ENCODE measurements at regions not wholly inside any gene's neighbourhood (a gene's known extent, or its start where the extent isn't known, plus 50 kb on each side); places are given as distances from the start of the nearest gene placed in this dataset.

DNA sequence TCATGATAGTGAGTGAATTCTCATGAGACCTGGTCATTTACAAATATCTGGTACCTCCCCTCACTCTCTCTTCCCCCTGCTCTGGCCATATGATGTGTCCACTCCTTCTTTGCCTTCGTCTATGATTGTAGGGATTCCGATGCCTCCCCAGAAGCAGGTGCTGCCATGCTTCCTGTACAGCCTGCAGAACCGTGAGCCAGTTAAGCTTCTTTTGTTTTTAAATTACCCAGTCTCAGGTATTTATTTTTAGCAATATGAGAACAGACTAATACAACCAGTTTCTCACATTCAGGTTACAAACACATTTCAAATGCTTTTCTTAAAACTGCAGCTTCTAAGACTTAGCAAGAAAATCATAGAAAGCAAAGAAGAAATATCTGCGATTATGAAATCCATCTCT is 321.2 kb upstream of the CDH7 start:
- Mint-ChIP-seq H3K36me3 (ENCODE audit: unreplicated experiment) (no peaks in the 10 kb centered on the region), H3K4me1 (ENCODE audit: unreplicated experiment) (no peaks in the 10 kb centered on the region), H3K27me3 (ENCODE audit: unreplicated experiment) (no peaks in the 10 kb centered on the region), H3K27ac (ENCODE audit: unreplicated experiment) (no peak overlapping the region), H3K9me3 (ENCODE audit: unreplicated experiment) (no peaks in the 10 kb centered on the region), H3K4me3 (ENCODE audit: unreplicated experiment) (no peak overlapping the region)
- TF ChIP-seq, protein P1, sequence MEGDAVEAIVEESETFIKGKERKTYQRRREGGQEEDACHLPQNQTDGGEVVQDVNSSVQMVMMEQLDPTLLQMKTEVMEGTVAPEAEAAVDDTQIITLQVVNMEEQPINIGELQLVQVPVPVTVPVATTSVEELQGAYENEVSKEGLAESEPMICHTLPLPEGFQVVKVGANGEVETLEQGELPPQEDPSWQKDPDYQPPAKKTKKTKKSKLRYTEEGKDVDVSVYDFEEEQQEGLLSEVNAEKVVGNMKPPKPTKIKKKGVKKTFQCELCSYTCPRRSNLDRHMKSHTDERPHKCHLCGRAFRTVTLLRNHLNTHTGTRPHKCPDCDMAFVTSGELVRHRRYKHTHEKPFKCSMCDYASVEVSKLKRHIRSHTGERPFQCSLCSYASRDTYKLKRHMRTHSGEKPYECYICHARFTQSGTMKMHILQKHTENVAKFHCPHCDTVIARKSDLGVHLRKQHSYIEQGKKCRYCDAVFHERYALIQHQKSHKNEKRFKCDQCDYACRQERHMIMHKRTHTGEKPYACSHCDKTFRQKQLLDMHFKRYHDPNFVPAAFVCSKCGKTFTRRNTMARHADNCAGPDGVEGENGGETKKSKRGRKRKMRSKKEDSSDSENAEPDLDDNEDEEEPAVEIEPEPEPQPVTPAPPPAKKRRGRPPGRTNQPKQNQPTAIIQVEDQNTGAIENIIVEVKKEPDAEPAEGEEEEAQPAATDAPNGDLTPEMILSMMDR (IDR thresholded peaks at IDR 0.05) = no peak
- no peak for DNase-seq (ENCODE audit: extremely low spot score, unreplicated experiment)

DNA sequence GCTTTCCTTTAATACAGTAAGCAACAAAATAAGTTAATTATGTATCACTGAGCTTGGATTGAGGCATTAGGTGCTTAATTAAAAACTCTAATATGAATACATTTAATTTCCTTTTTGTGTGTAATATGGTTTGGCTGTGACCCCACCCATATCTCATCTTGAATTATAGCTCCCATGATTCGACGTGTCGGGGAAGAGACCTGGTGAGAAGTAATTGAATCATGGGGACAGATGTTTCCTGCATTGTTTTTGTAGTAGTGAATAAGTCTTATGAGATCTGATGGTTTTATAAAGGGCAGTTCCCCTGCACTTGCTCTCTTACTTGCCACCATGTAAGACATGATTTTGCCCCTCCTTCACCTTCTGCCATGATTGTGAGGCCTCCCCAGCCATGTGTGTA is 325.4 kb upstream of the CDH7 start:
- Mint-ChIP-seq H3K27me3 (ENCODE audit: unreplicated experiment) (no peaks in the 10 kb centered on the region), H3K36me3 (ENCODE audit: unreplicated experiment) (no peaks in the 10 kb centered on the region), H3K4me3 (ENCODE audit: unreplicated experiment) (no peak overlapping the region), H3K27ac (ENCODE audit: unreplicated experiment) (no peak overlapping the region), H3K4me1 (ENCODE audit: unreplicated experiment) (no peaks in the 10 kb centered on the region), H3K9me3 (ENCODE audit: unreplicated experiment) (peaks cover 9% of the 10 kb centered on the region)
- TF ChIP-seq, protein P1 (IDR thresholded peaks at IDR 0.05) = no peak
- no peak for DNase-seq (ENCODE audit: extremely low spot score, unreplicated experiment)

DNA sequence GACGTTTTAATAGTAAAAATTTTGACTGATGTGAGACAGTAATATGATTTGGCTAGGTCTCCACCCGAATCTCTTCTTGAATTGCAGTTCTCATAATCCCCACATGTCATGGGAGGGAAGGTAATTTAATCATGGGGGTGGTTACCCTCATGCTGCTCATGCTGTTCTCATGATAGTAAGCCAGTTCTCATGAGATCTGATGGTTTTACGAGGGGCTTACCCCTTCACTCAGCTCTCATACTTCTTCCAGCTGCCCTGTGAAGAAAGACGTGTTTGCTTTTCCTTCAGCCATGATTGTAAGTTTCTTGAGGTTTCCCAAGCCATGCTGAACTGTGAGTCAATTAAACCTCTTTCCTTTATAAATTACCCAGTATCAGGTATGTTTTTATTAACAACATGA is 327.0 kb upstream of the CDH7 start:
- no peaks in the 10 kb centered on the region for H3K27me3 Mint-ChIP-seq (ENCODE audit: unreplicated experiment)
- no peak for DNase-seq (ENCODE audit: extremely low spot score, unreplicated experiment)
- TF ChIP-seq, protein P1 (IDR thresholded peaks at IDR 0.05) = no peak
- H3K4me1 Mint-ChIP-seq (ENCODE audit: unreplicated experiment) = no peaks in the 10 kb centered on the region
- no peak overlapping the region for H3K27ac Mint-ChIP-seq (ENCODE audit: unreplicated experiment)
- no peaks in the 10 kb centered on the region for H3K36me3 Mint-ChIP-seq (ENCODE audit: unreplicated experiment)
- H3K9me3 Mint-ChIP-seq (ENCODE audit: unreplicated experiment) = peaks cover 9% of the 10 kb centered on the region
- no peak overlapping the region for H3K4me3 Mint-ChIP-seq (ENCODE audit: unreplicated experiment)

DNA sequence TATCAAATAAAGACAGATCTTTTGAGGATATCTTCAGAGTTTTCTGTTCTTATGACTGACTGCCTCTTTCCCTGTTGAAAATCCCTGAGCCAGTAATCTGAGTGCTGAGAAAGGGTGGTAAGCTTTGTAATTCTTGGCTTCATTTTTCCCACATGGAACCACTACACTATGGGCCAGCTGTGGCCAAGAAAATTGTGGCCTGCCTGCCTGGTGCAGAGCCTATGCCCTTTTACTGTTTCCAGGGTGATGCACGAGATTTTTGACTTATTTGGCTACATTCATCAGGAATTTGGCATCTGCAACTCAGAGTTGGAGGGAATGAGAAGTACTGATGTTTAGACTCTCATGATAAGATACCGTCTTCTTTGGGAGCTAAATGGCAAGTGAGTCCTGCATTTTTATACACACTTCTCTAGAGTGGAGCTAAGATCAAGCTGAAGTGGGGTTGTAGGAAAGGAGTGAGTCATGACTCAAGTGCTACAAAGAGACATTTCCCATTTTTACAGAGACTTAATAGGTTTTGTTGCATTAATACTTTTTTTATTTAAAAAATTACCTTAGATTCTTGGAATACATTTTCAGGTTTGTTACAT is 328.2 kb upstream of the CDH7 start:
- Mint-ChIP-seq H3K27me3 (ENCODE audit: unreplicated experiment) (no peaks in the 10 kb centered on the region), H3K4me1 (ENCODE audit: unreplicated experiment) (no peaks in the 10 kb centered on the region), H3K27ac (ENCODE audit: unreplicated experiment) (no peak overlapping the region), H3K4me3 (ENCODE audit: unreplicated experiment) (no peak overlapping the region), H3K9me3 (ENCODE audit: unreplicated experiment) (peaks cover 9% of the 10 kb centered on the region), H3K36me3 (ENCODE audit: unreplicated experiment) (no peaks in the 10 kb centered on the region)
- TF ChIP-seq, protein P1 (IDR thresholded peaks at IDR 0.05) = no peak
- no peak for DNase-seq (ENCODE audit: extremely low spot score, unreplicated experiment)

DNA sequence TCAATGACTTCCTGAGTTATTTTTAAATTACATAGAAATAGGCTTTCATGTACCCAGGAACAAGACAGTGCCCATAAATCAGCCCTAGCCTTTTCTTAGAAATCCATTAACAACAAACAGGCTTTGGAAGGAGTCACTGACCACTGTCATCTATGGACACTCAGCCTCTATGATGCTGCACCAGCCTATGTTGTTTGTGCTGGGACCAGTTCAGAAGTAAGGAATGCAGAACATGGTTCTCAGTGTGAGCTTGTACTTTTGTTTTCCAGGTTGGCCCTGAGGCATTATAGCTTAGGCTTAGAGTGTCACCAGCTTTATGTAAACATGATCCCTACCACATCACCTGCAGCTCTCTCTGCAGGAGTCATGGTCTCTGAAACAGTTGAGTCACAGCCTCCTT is 335.7 kb upstream of the CDH7 start:
- no peaks in the 10 kb centered on the region for H3K4me1 Mint-ChIP-seq (ENCODE audit: unreplicated experiment)

More for the DNA sequence above, 335.7 kb upstream of the CDH7 start:
- Mint-ChIP-seq H3K27ac (ENCODE audit: unreplicated experiment) (no peak overlapping the region), H3K4me3 (ENCODE audit: unreplicated experiment) (no peak overlapping the region), H3K36me3 (ENCODE audit: unreplicated experiment) (no peaks in the 10 kb centered on the region), H3K27me3 (ENCODE audit: unreplicated experiment) (no peaks in the 10 kb centered on the region), H3K9me3 (ENCODE audit: unreplicated experiment) (peaks cover 11% of the 10 kb centered on the region)
- TF ChIP-seq, protein P1 (IDR thresholded peaks at IDR 0.05) = no peak
- no peak for DNase-seq (ENCODE audit: extremely low spot score, unreplicated experiment)

Measured in osteocyte (in vitro differentiated cells).